Panc1 (cell line): ENCODE measurements at regions not wholly inside any gene's neighbourhood (a gene's known extent, or its start where the extent isn't known, plus 50 kb on each side); places are given as distances from the start of the nearest gene placed in this dataset.

Experiments used
- CTCF ChIP-seq: fragments of 450-650 bp; IDR thresholded peaks from 2 replicates; pipeline ENCODE4 v1.5.1; 2017; ENCODE audit warnings: mild to moderate bottlenecking
- POLR2AphosphoS5 ChIP-seq: IDR thresholded peaks from 2 replicates; pipeline ENCODE4 v1.6.1; 2012; ENCODE audit warnings: mild to moderate bottlenecking, low read depth, low read length, moderate library complexity
- REST ChIP-seq, 2 experiments: IDR thresholded peaks; 2 replicates each; pipeline ENCODE4 v1.6.1; 2011 to 2012; ENCODE audit warnings: low read depth in 2 of 2, control low read depth in 1 of 2, low read length in 1 of 2, mild to moderate bottlenecking in 1 of 2, moderate library complexity in 1 of 2; ENCODE audit not compliant: insufficient read depth in 1 of 2

- TF ChIP-seq POLR2AphosphoS5 (no peak), CTCF (no peak), REST (IDR thresholded peaks at IDR 0.05; ENCODE audit: insufficient read depth in 1 of 2, low read depth in 2 of 2, low read length in 1 of 2) (no peak)
Measured at GRCh38 chr3:18223571-18223970, 201.6 kb downstream of the SATB1 start.
